ENCODE measurements at regions not wholly inside any gene's neighbourhood (a gene's known extent, or its start where the extent isn't known, plus 50 kb on each side); places are given as distances from the start of the nearest gene placed in this dataset.

- Mint-ChIP-seq H3K27me3 (ENCODE audit: low read depth in 3 of 3) (peaks cover 0 to 5% (median 1%) of the 10 kb centered on the region in 3 donors), H3K36me3 (no peaks in the 10 kb centered on the region), H3K27ac (no peak overlapping the region), H3K4me3 (no peak overlapping the region), H3K4me1 (peaks cover 3% of the 10 kb centered on the region), H3K9me3 (peaks cover 0 to 2% (median 0%) of the 10 kb centered on the region in 7 donors)
- H3K4me3 ChIP-seq (replicated peaks in 1 of 3; ENCODE audit: low read depth in 2 of 3, low read length in 3 of 3) = no peak overlapping the region
- no peaks in the 10 kb centered on the region for H3K4me1 ChIP-seq (ENCODE audit: control insufficient read depth in 1 of 2, insufficient read depth in 2 of 2, low read length in 2 of 2)
- intact Hi-C loops (cut with micrococcal nuclease) = no loop called here
- no peaks in the 10 kb centered on the region for H4K20me1 ChIP-seq (ENCODE audit: insufficient read depth, low read length)
- no peak for DNase-seq
- H3K9ac ChIP-seq (ENCODE audit: insufficient read depth, low read length, poor library complexity, severe bottlenecking) = no peak overlapping the region
- H3K27me3 ChIP-seq (ENCODE audit: control insufficient read depth in 2 of 2, insufficient read depth in 2 of 2, low read length in 2 of 2) = no peaks in the 10 kb centered on the region
- no peaks in the 10 kb centered on the region for H3K9me3 ChIP-seq (replicated peaks in 1 of 2; ENCODE audit: control insufficient read depth in 1 of 2, insufficient read depth in 1 of 2, low read length in 2 of 2)
- H3K4me2 ChIP-seq (replicated peaks; ENCODE audit: extremely low read depth, low read length, poor library complexity, severe bottlenecking) = no peak overlapping the region
- H3K79me2 ChIP-seq (ENCODE audit: insufficient read depth, low read length) = no peaks in the 10 kb centered on the region
- WGBS (ENCODE audit: insufficient coverage) = 89% methylated on average over 6 of the region's 7 CpGs
- no peak overlapping the region for H3K27ac ChIP-seq (ENCODE audit: low read depth in 1 of 2, low read length in 2 of 2)
- TF ChIP-seq, protein P1, sequence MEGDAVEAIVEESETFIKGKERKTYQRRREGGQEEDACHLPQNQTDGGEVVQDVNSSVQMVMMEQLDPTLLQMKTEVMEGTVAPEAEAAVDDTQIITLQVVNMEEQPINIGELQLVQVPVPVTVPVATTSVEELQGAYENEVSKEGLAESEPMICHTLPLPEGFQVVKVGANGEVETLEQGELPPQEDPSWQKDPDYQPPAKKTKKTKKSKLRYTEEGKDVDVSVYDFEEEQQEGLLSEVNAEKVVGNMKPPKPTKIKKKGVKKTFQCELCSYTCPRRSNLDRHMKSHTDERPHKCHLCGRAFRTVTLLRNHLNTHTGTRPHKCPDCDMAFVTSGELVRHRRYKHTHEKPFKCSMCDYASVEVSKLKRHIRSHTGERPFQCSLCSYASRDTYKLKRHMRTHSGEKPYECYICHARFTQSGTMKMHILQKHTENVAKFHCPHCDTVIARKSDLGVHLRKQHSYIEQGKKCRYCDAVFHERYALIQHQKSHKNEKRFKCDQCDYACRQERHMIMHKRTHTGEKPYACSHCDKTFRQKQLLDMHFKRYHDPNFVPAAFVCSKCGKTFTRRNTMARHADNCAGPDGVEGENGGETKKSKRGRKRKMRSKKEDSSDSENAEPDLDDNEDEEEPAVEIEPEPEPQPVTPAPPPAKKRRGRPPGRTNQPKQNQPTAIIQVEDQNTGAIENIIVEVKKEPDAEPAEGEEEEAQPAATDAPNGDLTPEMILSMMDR (IDR thresholded peaks at IDR 0.05) = no peak
- H3K36me3 ChIP-seq (replicated peaks in 1 of 2; ENCODE audit: control insufficient read depth in 1 of 2, insufficient read depth in 2 of 2, low read length in 2 of 2) = no peaks in the 10 kb centered on the region
- no peak overlapping the region for H2AFZ ChIP-seq (ENCODE audit: insufficient read depth, low read depth, low read length, poor library complexity, severe bottlenecking)
Observed at GRCh38 chr14:77988096-77988870, 181.9 kb upstream of the NRXN3 start.

DNA sequence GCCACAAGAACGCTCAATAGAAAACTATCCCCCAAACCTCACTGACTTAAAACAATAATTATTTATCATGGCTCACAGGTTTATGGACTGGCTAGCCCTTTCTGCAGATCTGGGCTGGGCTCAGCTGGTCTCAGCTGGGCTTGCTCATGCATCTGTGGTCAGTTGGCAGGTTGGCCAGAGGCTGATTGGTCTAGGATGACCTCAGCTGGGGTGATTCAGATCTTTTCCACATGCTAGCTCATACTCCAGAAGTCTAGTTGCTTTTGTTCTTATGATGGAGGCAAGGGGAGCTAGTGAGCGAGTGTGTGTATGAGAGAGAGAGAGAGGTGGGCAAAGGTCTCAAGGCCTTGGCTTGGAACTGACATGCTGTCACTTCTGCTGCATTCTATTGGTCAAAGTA lies 181.2 kb upstream of the NRXN3 start:
- no peak overlapping the region for H3K4me3 Mint-ChIP-seq
- no peaks in the 10 kb centered on the region for H4K20me1 ChIP-seq (ENCODE audit: insufficient read depth, low read length)
- H3K27me3 ChIP-seq (ENCODE audit: control insufficient read depth in 2 of 2, insufficient read depth in 2 of 2, low read length in 2 of 2) = no peaks in the 10 kb centered on the region
- H3K27ac Mint-ChIP-seq = no peak overlapping the region
- peaks cover 0 to 5% (median 3%) of the 10 kb centered on the region in 7 donors for H3K9me3 Mint-ChIP-seq
- H3K4me3 ChIP-seq (replicated peaks in 1 of 3; ENCODE audit: low read depth in 2 of 3, low read length in 3 of 3) = no peak overlapping the region
- no peak overlapping the region for H2AFZ ChIP-seq (ENCODE audit: insufficient read depth, low read depth, low read length, poor library complexity, severe bottlenecking)
- no peak overlapping the region for H3K4me2 ChIP-seq (replicated peaks; ENCODE audit: extremely low read depth, low read length, poor library complexity, severe bottlenecking)
- no peak overlapping the region for H3K9ac ChIP-seq (ENCODE audit: insufficient read depth, low read length, poor library complexity, severe bottlenecking)
- intact Hi-C loops (cut with micrococcal nuclease) = no loop called here
- H3K4me1 Mint-ChIP-seq = peaks cover 3% of the 10 kb centered on the region
- H3K36me3 ChIP-seq (replicated peaks in 1 of 2; ENCODE audit: control insufficient read depth in 1 of 2, insufficient read depth in 2 of 2, low read length in 2 of 2) = no peaks in the 10 kb centered on the region
- no peak overlapping the region for H3K27ac ChIP-seq (ENCODE audit: low read depth in 1 of 2, low read length in 2 of 2)
- H3K79me2 ChIP-seq (ENCODE audit: insufficient read depth, low read length) = no peaks in the 10 kb centered on the region
- H3K27me3 Mint-ChIP-seq (ENCODE audit: low read depth in 3 of 3) = peaks cover 0 to 5% (median 0%) of the 10 kb centered on the region in 3 donors
- 100% methylated on average over 1 of the region's 2 CpGs for WGBS (ENCODE audit: insufficient coverage)
- H3K36me3 Mint-ChIP-seq = no peaks in the 10 kb centered on the region
- no peak for DNase-seq
- H3K9me3 ChIP-seq (replicated peaks in 1 of 2; ENCODE audit: control insufficient read depth in 1 of 2, insufficient read depth in 1 of 2, low read length in 2 of 2) = no peaks in the 10 kb centered on the region
- no peaks in the 10 kb centered on the region for H3K4me1 ChIP-seq (ENCODE audit: control insufficient read depth in 1 of 2, insufficient read depth in 2 of 2, low read length in 2 of 2)
- TF ChIP-seq, protein P1 (IDR thresholded peaks at IDR 0.05) = no peak
